ENCODE measurements at regions not wholly inside any gene's neighbourhood (a gene's known extent, or its start where the extent isn't known, plus 50 kb on each side); places are given as distances from the start of the nearest gene placed in this dataset.

- no peak overlapping the region for H3K4me3 Mint-ChIP-seq
- no peak overlapping the region for H3K27ac Mint-ChIP-seq
- no peak for TF ChIP-seq RELA (CRISPR knock-in tag; IDR thresholded peaks at IDR 0.05; ENCODE audit: borderline replicate concordance)
- no peak for TF ChIP-seq FOXK1 (CRISPR knock-in tag; IDR thresholded peaks at IDR 0.05)
- TF ChIP-seq ZNF219 (CRISPR knock-in tag; IDR thresholded peaks at IDR 0.05; ENCODE audit: borderline replicate concordance): no peak
- TF ChIP-seq MYBL2 (CRISPR knock-in tag; IDR thresholded peaks at IDR 0.05): no peak
- TF ChIP-seq PREB (CRISPR knock-in tag; IDR thresholded peaks at IDR 0.05; ENCODE audit: borderline replicate concordance): no peak
- no peak for TF ChIP-seq ETV6 (CRISPR knock-in tag; IDR thresholded peaks at IDR 0.05)
- TF ChIP-seq TEAD4 (CRISPR knock-in tag; IDR thresholded peaks at IDR 0.05): no peak
- no peak for TF ChIP-seq TCF7 (CRISPR knock-in tag; IDR thresholded peaks at IDR 0.05; ENCODE audit: low read depth)
- TF ChIP-seq CTCF (IDR thresholded peaks at IDR 0.05): no peak
- TF ChIP-seq USF2 (CRISPR knock-in tag; IDR thresholded peaks at IDR 0.05): no peak
- TF ChIP-seq NR2C2 (CRISPR knock-in tag; IDR thresholded peaks at IDR 0.05): no peak
- TF ChIP-seq ATF2 (CRISPR knock-in tag; IDR thresholded peaks at IDR 0.05; ENCODE audit: borderline replicate concordance, low read depth): no peak
- TF ChIP-seq TP53 (CRISPR knock-in tag; IDR thresholded peaks at IDR 0.05): no peak
- no peak for TF ChIP-seq NR3C1 (CRISPR knock-in tag; conservative IDR thresholded peaks at IDR 0.05; ENCODE audit: low read depth)
- no peak for TF ChIP-seq ESRRA (CRISPR knock-in tag; IDR thresholded peaks at IDR 0.05; ENCODE audit: borderline replicate concordance)
- no peak for TF ChIP-seq E2F1 (CRISPR knock-in tag; IDR thresholded peaks at IDR 0.05)
- TF ChIP-seq ELF4 (CRISPR knock-in tag; IDR thresholded peaks at IDR 0.05; ENCODE audit: low read depth): no peak
- TF ChIP-seq FOXP4 (CRISPR knock-in tag; IDR thresholded peaks at IDR 0.05): no peak
- TF ChIP-seq ZNF138 (CRISPR knock-in tag; conservative IDR thresholded peaks at IDR 0.05): no peak
- CTCF ChIA-PET: no interaction called here
- no peak for DNase-seq (ENCODE audit: low spot score)
- H3K36me3 Mint-ChIP-seq: no peaks in the 10 kb centered on the region
- ATAC-seq: no peak
- POLR2A ChIA-PET: interaction anchor here (0.9 kb wide), 1 partner anchor 54 kb away, joined by 3 read pairs; no protein-coding TSS in a partner anchor
- H3K9me3 Mint-ChIP-seq: no peaks in the 10 kb centered on the region
- peaks cover 23% of the 10 kb centered on the region for H3K4me1 Mint-ChIP-seq
- H3K27me3 Mint-ChIP-seq (ENCODE audit: low read depth): peaks cover 11% of the 10 kb centered on the region
Observed at GRCh38 chr9:111110805-111111204, 72.5 kb upstream of the LPAR1 start.
